GM23338 (cell line): ENCODE measurements at regions not wholly inside any gene's neighbourhood (a gene's known extent, or its start where the extent isn't known, plus 50 kb on each side); places are given as distances from the start of the nearest gene placed in this dataset.

ENCODE experiments used
- ATAC-seq: fragments of 200-7000 bp; cut with Tn5 transposase; 3 replicates; pipeline ENCODE4 v1.9.1; 2020
- DNase-seq: peaks from one replicate; pipeline ENCODE4 v3.0.0-alpha.2; 2015; ENCODE audit warnings: low spot score
- H2AFZ ChIP-seq: fragments of 200-600 bp; sonication (generic); 2 replicates; pipeline ENCODE4 v1.8.0; 2016; ENCODE audit warnings: antibody characterized with exemption, mild to moderate bottlenecking, moderate library complexity
- H3F3A ChIP-seq: fragments of 200-600 bp; sonication (generic); replicated peaks from 2 replicates; pipeline ENCODE4 v1.8.0; 2017; ENCODE audit warnings: antibody characterized with exemption, mixed run types, low read depth
- H3K27ac ChIP-seq: fragments of 200-600 bp; sonication (generic); 2 replicates; pipeline ENCODE4 v1.6.1; 2016; ENCODE audit warnings: low read depth
- H3K27me3 ChIP-seq: fragments of 200-600 bp; sonication (generic); 2 replicates; pipeline ENCODE4 v1.8.0; 2016; ENCODE audit warnings: mild to moderate bottlenecking, mixed run types, moderate library complexity; ENCODE audit not compliant: insufficient read depth
- H3K36me3 ChIP-seq: fragments of 200-600 bp; sonication (generic); 2 replicates; pipeline ENCODE4 v1.8.0; 2016; ENCODE audit warnings: mild to moderate bottlenecking; ENCODE audit not compliant: insufficient read depth
- H3K4me1 ChIP-seq: fragments of 200-600 bp; sonication (generic); 2 replicates; pipeline ENCODE4 v1.8.0; 2016; ENCODE audit warnings: mild to moderate bottlenecking, moderate library complexity; ENCODE audit not compliant: insufficient read depth
- H3K4me2 ChIP-seq: fragments of 200-600 bp; sonication (generic); 2 replicates; pipeline ENCODE4 v1.7.1; 2017; ENCODE audit warnings: mixed run types
- H3K4me3 ChIP-seq: fragments of 200-600 bp; sonication (generic); 2 replicates; pipeline ENCODE4 v1.6.1; 2016; ENCODE audit warnings: mixed run types
- H3K79me2 ChIP-seq: fragments of 200-600 bp; sonication (generic); replicated peaks from 2 replicates; pipeline ENCODE4 v1.8.0; 2017; ENCODE audit warnings: mild to moderate bottlenecking; ENCODE audit not compliant: insufficient read depth
- H3K9me2 ChIP-seq: fragments of 200-600 bp; sonication (generic); 2 replicates; pipeline ENCODE4 v1.8.0; 2017; ENCODE audit not compliant: insufficient read depth
- H4K20me1 ChIP-seq: fragments of 200-600 bp; sonication (generic); replicated peaks from 2 replicates; pipeline ENCODE4 v1.8.0; 2017; ENCODE audit warnings: mild to moderate bottlenecking; ENCODE audit not compliant: insufficient read depth
- H3K27ac Mint-ChIP-seq: 2 replicates; pipeline ENCODE4 v1.8.0; 2020; ENCODE audit warnings: inconsistent platforms, mild to moderate bottlenecking, moderate library complexity, mixed read lengths
- H3K27me3 Mint-ChIP-seq: 3 replicates; pipeline ENCODE4 v1.8.0; 2022; ENCODE audit warnings: low read depth, mild to moderate bottlenecking, moderate library complexity, mixed read lengths, inconsistent platforms; ENCODE audit not compliant: insufficient read depth, poor library complexity
- H3K36me3 Mint-ChIP-seq: 3 replicates; pipeline ENCODE4 v1.8.0; 2021; ENCODE audit warnings: low read depth, mild to moderate bottlenecking, inconsistent platforms, moderate library complexity, mixed read lengths
- H3K4me1 Mint-ChIP-seq: 3 replicates; pipeline ENCODE4 v1.8.0; 2020; ENCODE audit warnings: mild to moderate bottlenecking, inconsistent platforms, mixed read lengths
- H3K4me3 Mint-ChIP-seq: 3 replicates; pipeline ENCODE4 v1.8.0; 2021; ENCODE audit warnings: moderate library complexity, mild to moderate bottlenecking, inconsistent platforms, mixed read lengths
- H3K9me3 Mint-ChIP-seq: 3 replicates; pipeline ENCODE4 v1.8.0; 2020; ENCODE audit warnings: moderate library complexity, mild to moderate bottlenecking, inconsistent platforms, mixed read lengths
- CREB1 ChIP-seq: fragments of 250-450 bp; sonication (Bioruptor Pico); IDR thresholded peaks from 2 replicates; pipeline ENCODE4 v1.5.0; 2020; ENCODE audit warnings: low read depth, mild to moderate bottlenecking, moderate library complexity
- EZH2 ChIP-seq: fragments of 200-600 bp; sonication (generic); IDR thresholded peaks from one replicate; pipeline ENCODE4 v1.8.0; 2017; ENCODE audit warnings: antibody characterized with exemption, mild to moderate bottlenecking, low read depth; ENCODE audit not compliant: unreplicated experiment
- EZH2phosphoT487 ChIP-seq: fragments of 200-600 bp; sonication (generic); IDR thresholded peaks from one replicate; pipeline ENCODE4 v1.8.1; 2018; ENCODE audit warnings: antibody characterized with exemption; ENCODE audit not compliant: unreplicated experiment
- JUNB ChIP-seq: IDR thresholded peaks from one replicate; pipeline ENCODE4 v1.6.1; 2016; ENCODE audit warnings: antibody characterized with exemption; ENCODE audit not compliant: unreplicated experiment
- NANOG ChIP-seq: IDR thresholded peaks from 2 replicates; pipeline ENCODE4 v1.6.1; 2016; ENCODE audit warnings: antibody characterized with exemption, borderline replicate concordance
- POLR2AphosphoS5 ChIP-seq: IDR thresholded peaks from 2 replicates; pipeline ENCODE4 v1.6.1; 2016; ENCODE audit warnings: antibody characterized with exemption, low read depth
- STAT1 ChIP-seq: IDR thresholded peaks from one replicate; pipeline ENCODE4 v1.6.1; 2016; ENCODE audit warnings: antibody characterized with exemption; ENCODE audit not compliant: unreplicated experiment
- ZNF114 ChIP-seq: fragments of 250-450 bp; sonication (Bioruptor Pico); IDR thresholded peaks from 2 replicates; pipeline ENCODE4 v1.5.0; 2020; ENCODE audit warnings: mild to moderate bottlenecking, moderate library complexity
- ZNF331 ChIP-seq: fragments of 250-450 bp; sonication (Bioruptor Pico); IDR thresholded peaks from 2 replicates; pipeline ENCODE4 v1.5.0; 2020; ENCODE audit warnings: low read depth, mild to moderate bottlenecking, moderate library complexity
- TF ChIP-seq, protein P1 (sequence below): IDR thresholded peaks from 2 replicates; pipeline ENCODE4 v1.6.1; 2016; ENCODE audit warnings: antibody characterized with exemption
- TF ChIP-seq, protein P2 (sequence below): IDR thresholded peaks from one replicate; pipeline ENCODE4 v1.6.1; 2018; ENCODE audit warnings: antibody characterized with exemption; ENCODE audit not compliant: unreplicated experiment
- TF ChIP-seq, protein P3 (sequence below): fragments of 250-450 bp; sonication (Bioruptor Pico); IDR thresholded peaks from 2 replicates; pipeline ENCODE4 v1.5.0; 2020; ENCODE audit warnings: mild to moderate bottlenecking, moderate library complexity
- TF ChIP-seq, protein P4 (sequence below), 2 experiments: fragments of 200-600 bp in 1 of 2; sonication (generic) in 1 of 2; conservative IDR thresholded peaks; 2 replicates each; pipeline versions ENCODE4 v1.5.1 to v1.6.1; 2016 to 2017; ENCODE audit warnings: antibody characterized with exemption in 2 of 2, low read depth in 2 of 2, mild to moderate bottlenecking in 2 of 2, moderate library complexity in 1 of 2

DNA sequence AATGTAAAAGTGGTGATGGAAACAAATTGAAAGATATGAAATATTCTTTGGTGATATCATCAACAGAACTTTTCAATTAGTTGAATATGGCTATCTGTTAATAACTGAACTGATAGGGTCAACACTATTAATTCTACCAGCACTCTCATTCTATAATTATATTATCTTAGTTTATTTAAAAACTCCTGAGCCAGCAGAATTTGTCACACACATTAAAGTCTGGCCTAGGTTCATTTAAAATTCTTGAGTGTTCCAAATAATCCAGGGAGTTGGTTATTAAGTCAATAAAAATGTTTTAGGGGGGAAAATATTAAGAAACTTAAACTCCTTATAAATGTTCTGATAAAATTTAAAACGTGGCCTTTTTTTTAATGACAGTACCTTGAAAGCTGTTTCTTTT lies 189.6 kb upstream of the GRM7 start (continued):
- no peak for TF ChIP-seq CREB1 (CRISPR knock-in tag)

DNA sequence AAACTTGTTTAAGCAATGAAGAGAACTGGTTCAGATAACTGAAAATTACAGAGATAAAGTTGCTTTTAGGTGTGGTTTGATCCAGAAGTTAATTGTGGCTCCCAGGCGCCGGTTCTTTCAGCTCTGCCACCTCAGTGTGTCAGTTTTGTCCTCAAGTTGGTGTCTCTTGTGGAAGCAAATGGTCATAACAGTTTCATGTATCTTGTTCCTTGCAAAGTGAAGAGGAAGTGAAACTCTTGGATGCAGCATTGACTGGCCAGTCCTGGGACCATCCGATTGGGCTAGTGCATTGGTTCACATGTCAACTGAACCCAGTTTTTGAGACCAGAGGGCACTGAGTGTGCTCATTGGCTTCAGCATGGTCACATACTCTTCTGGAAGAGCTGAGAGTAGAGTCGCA lies 181.4 kb upstream of the GRM7 start:
- peaks cover 72% of the 10 kb centered on the region for H3K9me3 Mint-ChIP-seq
- no peaks in the 10 kb centered on the region for H3K9me2 ChIP-seq
- H4K20me1 ChIP-seq: no peaks in the 10 kb centered on the region
- no peak overlapping the region for H3K4me3 ChIP-seq
- no peak overlapping the region for H3K4me2 ChIP-seq
- H3K27ac ChIP-seq: no peak overlapping the region
- peaks cover 27% of the 10 kb centered on the region; the same call in 2 of the 3 replicates for H3K36me3 Mint-ChIP-seq
- H3K36me3 ChIP-seq: peaks cover 8% of the 10 kb centered on the region; the same call in 1 of the 2 replicates
- DNase-seq (no peak), ATAC-seq (no peak)
- H3K4me3 Mint-ChIP-seq: no peak overlapping the region
- H3K4me1 ChIP-seq: no peaks in the 10 kb centered on the region
- no peaks in the 10 kb centered on the region for H3K79me2 ChIP-seq
- no peaks in the 10 kb centered on the region for H3F3A ChIP-seq
- TF ChIP-seq, protein P1, sequence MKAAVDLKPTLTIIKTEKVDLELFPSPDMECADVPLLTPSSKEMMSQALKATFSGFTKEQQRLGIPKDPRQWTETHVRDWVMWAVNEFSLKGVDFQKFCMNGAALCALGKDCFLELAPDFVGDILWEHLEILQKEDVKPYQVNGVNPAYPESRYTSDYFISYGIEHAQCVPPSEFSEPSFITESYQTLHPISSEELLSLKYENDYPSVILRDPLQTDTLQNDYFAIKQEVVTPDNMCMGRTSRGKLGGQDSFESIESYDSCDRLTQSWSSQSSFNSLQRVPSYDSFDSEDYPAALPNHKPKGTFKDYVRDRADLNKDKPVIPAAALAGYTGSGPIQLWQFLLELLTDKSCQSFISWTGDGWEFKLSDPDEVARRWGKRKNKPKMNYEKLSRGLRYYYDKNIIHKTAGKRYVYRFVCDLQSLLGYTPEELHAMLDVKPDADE: no peak
- TF ChIP-seq ZNF114 (CRISPR knock-in tag): no peak
- TF ChIP-seq CREB1 (CRISPR knock-in tag): no peak
- TF ChIP-seq, protein P2, sequence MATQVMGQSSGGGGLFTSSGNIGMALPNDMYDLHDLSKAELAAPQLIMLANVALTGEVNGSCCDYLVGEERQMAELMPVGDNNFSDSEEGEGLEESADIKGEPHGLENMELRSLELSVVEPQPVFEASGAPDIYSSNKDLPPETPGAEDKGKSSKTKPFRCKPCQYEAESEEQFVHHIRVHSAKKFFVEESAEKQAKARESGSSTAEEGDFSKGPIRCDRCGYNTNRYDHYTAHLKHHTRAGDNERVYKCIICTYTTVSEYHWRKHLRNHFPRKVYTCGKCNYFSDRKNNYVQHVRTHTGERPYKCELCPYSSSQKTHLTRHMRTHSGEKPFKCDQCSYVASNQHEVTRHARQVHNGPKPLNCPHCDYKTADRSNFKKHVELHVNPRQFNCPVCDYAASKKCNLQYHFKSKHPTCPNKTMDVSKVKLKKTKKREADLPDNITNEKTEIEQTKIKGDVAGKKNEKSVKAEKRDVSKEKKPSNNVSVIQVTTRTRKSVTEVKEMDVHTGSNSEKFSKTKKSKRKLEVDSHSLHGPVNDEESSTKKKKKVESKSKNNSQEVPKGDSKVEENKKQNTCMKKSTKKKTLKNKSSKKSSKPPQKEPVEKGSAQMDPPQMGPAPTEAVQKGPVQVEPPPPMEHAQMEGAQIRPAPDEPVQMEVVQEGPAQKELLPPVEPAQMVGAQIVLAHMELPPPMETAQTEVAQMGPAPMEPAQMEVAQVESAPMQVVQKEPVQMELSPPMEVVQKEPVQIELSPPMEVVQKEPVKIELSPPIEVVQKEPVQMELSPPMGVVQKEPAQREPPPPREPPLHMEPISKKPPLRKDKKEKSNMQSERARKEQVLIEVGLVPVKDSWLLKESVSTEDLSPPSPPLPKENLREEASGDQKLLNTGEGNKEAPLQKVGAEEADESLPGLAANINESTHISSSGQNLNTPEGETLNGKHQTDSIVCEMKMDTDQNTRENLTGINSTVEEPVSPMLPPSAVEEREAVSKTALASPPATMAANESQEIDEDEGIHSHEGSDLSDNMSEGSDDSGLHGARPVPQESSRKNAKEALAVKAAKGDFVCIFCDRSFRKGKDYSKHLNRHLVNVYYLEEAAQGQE: no peak
- TF ChIP-seq EZH2phosphoT487: no peak
- no peak for TF ChIP-seq ZNF331 (CRISPR knock-in tag)
- TF ChIP-seq STAT1: no peak
- TF ChIP-seq NANOG: no peak
- TF ChIP-seq JUNB: no peak
- no peak for TF ChIP-seq EZH2
- no peak for TF ChIP-seq POLR2AphosphoS5
- TF ChIP-seq, protein P3, sequence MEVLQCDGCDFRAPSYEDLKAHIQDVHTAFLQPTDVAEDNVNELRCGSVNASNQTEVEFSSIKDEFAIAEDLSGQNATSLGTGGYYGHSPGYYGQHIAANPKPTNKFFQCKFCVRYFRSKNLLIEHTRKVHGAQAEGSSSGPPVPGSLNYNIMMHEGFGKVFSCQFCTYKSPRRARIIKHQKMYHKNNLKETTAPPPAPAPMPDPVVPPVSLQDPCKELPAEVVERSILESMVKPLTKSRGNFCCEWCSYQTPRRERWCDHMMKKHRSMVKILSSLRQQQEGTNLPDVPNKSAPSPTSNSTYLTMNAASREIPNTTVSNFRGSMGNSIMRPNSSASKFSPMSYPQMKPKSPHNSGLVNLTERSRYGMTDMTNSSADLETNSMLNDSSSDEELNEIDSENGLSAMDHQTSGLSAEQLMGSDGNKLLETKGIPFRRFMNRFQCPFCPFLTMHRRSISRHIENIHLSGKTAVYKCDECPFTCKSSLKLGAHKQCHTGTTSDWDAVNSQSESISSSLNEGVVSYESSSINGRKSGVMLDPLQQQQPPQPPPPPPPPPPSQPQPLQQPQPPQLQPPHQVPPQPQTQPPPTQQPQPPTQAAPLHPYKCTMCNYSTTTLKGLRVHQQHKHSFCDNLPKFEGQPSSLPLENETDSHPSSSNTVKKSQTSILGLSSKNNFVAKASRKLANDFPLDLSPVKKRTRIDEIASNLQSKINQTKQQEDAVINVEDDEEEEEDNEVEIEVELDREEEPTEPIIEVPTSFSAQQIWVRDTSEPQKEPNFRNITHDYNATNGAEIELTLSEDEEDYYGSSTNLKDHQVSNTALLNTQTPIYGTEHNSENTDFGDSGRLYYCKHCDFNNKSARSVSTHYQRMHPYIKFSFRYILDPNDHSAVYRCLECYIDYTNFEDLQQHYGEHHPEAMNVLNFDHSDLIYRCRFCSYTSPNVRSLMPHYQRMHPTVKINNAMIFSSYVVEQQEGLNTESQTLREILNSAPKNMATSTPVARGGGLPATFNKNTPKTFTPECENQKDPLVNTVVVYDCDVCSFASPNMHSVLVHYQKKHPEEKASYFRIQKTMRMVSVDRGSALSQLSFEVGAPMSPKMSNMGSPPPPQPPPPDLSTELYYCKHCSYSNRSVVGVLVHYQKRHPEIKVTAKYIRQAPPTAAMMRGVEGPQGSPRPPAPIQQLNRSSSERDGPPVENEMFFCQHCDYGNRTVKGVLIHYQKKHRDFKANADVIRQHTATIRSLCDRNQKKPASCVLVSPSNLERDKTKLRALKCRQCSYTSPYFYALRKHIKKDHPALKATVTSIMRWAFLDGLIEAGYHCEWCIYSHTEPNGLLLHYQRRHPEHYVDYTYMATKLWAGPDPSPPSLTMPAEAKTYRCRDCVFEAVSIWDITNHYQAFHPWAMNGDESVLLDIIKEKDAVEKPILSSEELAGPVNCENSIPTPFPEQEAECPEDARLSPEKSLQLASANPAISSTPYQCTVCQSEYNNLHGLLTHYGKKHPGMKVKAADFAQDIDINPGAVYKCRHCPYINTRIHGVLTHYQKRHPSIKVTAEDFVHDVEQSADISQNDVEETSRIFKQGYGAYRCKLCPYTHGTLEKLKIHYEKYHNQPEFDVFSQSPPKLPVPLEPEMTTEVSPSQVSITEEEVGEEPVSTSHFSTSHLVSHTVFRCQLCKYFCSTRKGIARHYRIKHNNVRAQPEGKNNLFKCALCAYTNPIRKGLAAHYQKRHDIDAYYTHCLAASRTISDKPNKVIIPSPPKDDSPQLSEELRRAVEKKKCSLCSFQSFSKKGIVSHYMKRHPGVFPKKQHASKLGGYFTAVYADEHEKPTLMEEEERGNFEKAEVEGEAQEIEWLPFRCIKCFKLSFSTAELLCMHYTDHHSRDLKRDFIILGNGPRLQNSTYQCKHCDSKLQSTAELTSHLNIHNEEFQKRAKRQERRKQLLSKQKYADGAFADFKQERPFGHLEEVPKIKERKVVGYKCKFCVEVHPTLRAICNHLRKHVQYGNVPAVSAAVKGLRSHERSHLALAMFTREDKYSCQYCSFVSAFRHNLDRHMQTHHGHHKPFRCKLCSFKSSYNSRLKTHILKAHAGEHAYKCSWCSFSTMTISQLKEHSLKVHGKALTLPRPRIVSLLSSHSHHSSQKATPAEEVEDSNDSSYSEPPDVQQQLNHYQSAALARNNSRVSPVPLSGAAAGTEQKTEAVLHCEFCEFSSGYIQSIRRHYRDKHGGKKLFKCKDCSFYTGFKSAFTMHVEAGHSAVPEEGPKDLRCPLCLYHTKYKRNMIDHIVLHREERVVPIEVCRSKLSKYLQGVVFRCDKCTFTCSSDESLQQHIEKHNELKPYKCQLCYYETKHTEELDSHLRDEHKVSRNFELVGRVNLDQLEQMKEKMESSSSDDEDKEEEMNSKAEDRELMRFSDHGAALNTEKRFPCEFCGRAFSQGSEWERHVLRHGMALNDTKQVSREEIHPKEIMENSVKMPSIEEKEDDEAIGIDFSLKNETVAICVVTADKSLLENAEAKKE (CRISPR knock-in tag): no peak
- TF ChIP-seq, protein P4, sequence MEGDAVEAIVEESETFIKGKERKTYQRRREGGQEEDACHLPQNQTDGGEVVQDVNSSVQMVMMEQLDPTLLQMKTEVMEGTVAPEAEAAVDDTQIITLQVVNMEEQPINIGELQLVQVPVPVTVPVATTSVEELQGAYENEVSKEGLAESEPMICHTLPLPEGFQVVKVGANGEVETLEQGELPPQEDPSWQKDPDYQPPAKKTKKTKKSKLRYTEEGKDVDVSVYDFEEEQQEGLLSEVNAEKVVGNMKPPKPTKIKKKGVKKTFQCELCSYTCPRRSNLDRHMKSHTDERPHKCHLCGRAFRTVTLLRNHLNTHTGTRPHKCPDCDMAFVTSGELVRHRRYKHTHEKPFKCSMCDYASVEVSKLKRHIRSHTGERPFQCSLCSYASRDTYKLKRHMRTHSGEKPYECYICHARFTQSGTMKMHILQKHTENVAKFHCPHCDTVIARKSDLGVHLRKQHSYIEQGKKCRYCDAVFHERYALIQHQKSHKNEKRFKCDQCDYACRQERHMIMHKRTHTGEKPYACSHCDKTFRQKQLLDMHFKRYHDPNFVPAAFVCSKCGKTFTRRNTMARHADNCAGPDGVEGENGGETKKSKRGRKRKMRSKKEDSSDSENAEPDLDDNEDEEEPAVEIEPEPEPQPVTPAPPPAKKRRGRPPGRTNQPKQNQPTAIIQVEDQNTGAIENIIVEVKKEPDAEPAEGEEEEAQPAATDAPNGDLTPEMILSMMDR (conservative IDR thresholded peaks at IDR 0.05; ENCODE audit: low read depth in 2 of 2): no peak
- H3K27me3 Mint-ChIP-seq: no peaks in the 10 kb centered on the region
- H2AFZ ChIP-seq: no peak overlapping the region
- H3K27ac Mint-ChIP-seq: no peak overlapping the region
- H3K4me1 Mint-ChIP-seq: no peaks in the 10 kb centered on the region
- no peaks in the 10 kb centered on the region for H3K27me3 ChIP-seq
